ENCODE measurements at regions not wholly inside any gene's neighbourhood (a gene's known extent, or its start where the extent isn't known, plus 50 kb on each side); places are given as distances from the start of the nearest gene placed in this dataset.

- DNase-seq: no peak
Observed at GRCh38 chr18:24628326-24628725, 167.9 kb downstream of the HRH4 start.

GRCh38 chr18:24629921-24630320, 169.5 kb downstream of the HRH4 start:
- DNase-seq: no peak

- DNase-seq: no peak
Observed at GRCh38 chr18:24630346-24630880, 170.0 kb downstream of the HRH4 start.

GRCh38 chr18:24631243-24632025, 171.0 kb downstream of the HRH4 start:
- no peak for DNase-seq

GRCh38 chr18:24632158-24632988, 171.9 kb downstream of the HRH4 start:
- no peak for DNase-seq

- DNase-seq: no peak
Observed at GRCh38 chr18:24633121-24633520, 172.7 kb downstream of the HRH4 start.

GRCh38 chr18:24649571-24649970, 189.1 kb downstream of the HRH4 start:
- DNase-seq: no peak

- DNase-seq: no peak
Observed at GRCh38 chr18:24651434-24651833, 191.0 kb downstream of the HRH4 start.

- DNase-seq: no peak
Observed at GRCh38 chr18:24656050-24656449, 195.6 kb downstream of the HRH4 start.

GRCh38 chr18:24656551-24657443, 196.4 kb downstream of the HRH4 start:
- peak; percentile 92 for DNase-seq

- no peak for DNase-seq
Observed at GRCh38 chr18:24657444-24657842, 197.0 kb downstream of the HRH4 start.

- DNase-seq: no peak
Observed at GRCh38 chr18:24658302-24658701, 197.9 kb downstream of the HRH4 start.

GRCh38 chr18:24659827-24660720, 199.6 kb downstream of the HRH4 start:
- peak; percentile 6 for DNase-seq

GRCh38 chr18:24660956-24661355, 200.5 kb downstream of the HRH4 start:
- DNase-seq: no peak

GRCh38 chr18:24662412-24662821, 202.0 kb downstream of the HRH4 start:
- DNase-seq: no peak

- no peak for DNase-seq
Observed at GRCh38 chr18:24663026-24663425, 202.6 kb downstream of the HRH4 start.

- DNase-seq: no peak
Observed at GRCh38 chr18:24669015-24669414, 208.6 kb downstream of the HRH4 start.

- no peak for DNase-seq
Observed at GRCh38 chr18:24669502-24669901, 209.1 kb downstream of the HRH4 start.

GRCh38 chr18:24672165-24672941, 211.9 kb downstream of the HRH4 start:
- peak; percentile 31 for DNase-seq

- DNase-seq: no peak
Observed at GRCh38 chr18:24674200-24674599, 213.8 kb downstream of the HRH4 start.

GRCh38 chr18:24674605-24675004, 214.2 kb downstream of the HRH4 start:
- DNase-seq: no peak
